Mucosa of descending colon (tissue), 3 donors: ENCODE measurements at regions not wholly inside any gene's neighbourhood (a gene's known extent, or its start where the extent isn't known, plus 50 kb on each side); places are given as distances from the start of the nearest gene placed in this dataset.
"Not testable (repeated sequence)": the region's sequence is repeated elsewhere in the genome, so short reads cannot be mapped to it uniquely, and the experiment has no call there.

Experiments used
- ATAC-seq: fragments of 200-7000 bp; cut with Tn5 transposase; one replicate; pipeline ENCODE4 v1.9.1; 2020; ENCODE audit warnings: mild to moderate bottlenecking, moderate library complexity
- DNase-seq, 3 donors: peaks; one replicate each; pipeline ENCODE4 v3.0.0-alpha.2; 2020
- H3K36me3 ChIP-seq: fragments of 200-600 bp; one replicate; pipeline ENCODE4 v1.8.0; 2021; ENCODE audit warnings: low read depth, mild to moderate bottlenecking
- H3K4me1 ChIP-seq: fragments of 200-600 bp; one replicate; pipeline ENCODE4 v1.8.0; 2021; ENCODE audit warnings: low read depth, mild to moderate bottlenecking
- H3K4me3 ChIP-seq: fragments of 200-600 bp; one replicate; pipeline ENCODE4 v1.8.0; 2021; ENCODE audit warnings: mild to moderate bottlenecking
- H3K9me3 ChIP-seq: fragments of 200-600 bp; one replicate; pipeline ENCODE4 v1.8.0; 2021; ENCODE audit warnings: mild to moderate bottlenecking
- intact Hi-C, 2 donors: fragments of 100-400 bp; cut with DNase I in 1 of 2; cut with micrococcal nuclease in 1 of 2; formaldehyde crosslinking; loops; one replicate each; pipeline versions ENCODE4 v1.11.0 to v1.11.1; 2022; cut with DNase I, micrococcal nuclease
- TF ChIP-seq, protein P1 (sequence below): fragments of 200-600 bp; IDR thresholded peaks from one replicate; pipeline ENCODE4 v1.8.0; 2022; ENCODE audit warnings: antibody characterized with exemption, mild to moderate bottlenecking
- donor health status: DM: no; HTN: no; CAD: no; lungs with moderate emphysema.
- donor health status: DM: no; HTN: no; CAD: no.
- donor health status: DM: no; HTN: yes; CAD: no.

DNA sequence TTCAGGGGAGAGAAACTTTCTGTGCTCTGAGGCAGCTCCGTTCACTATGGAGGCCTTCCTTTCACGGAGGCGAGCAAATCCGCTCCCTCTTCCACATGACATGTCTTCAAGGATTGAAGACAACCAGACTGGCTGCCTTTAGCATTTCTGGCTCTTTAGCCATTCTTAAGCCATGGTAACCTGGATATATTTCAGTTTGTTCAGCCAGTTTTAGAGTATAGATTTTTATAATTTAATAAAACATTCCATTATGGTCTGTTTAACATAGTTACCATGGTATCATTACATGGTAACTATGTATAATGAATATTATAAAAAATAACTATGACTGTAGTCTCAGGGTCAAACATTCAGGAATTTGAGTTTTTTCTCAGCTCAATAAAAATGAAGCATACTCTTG is 54.2 kb upstream of the NFIA start:
- H3K9me3 ChIP-seq: no peaks in the 10 kb centered on the region
- TF ChIP-seq, protein P1, sequence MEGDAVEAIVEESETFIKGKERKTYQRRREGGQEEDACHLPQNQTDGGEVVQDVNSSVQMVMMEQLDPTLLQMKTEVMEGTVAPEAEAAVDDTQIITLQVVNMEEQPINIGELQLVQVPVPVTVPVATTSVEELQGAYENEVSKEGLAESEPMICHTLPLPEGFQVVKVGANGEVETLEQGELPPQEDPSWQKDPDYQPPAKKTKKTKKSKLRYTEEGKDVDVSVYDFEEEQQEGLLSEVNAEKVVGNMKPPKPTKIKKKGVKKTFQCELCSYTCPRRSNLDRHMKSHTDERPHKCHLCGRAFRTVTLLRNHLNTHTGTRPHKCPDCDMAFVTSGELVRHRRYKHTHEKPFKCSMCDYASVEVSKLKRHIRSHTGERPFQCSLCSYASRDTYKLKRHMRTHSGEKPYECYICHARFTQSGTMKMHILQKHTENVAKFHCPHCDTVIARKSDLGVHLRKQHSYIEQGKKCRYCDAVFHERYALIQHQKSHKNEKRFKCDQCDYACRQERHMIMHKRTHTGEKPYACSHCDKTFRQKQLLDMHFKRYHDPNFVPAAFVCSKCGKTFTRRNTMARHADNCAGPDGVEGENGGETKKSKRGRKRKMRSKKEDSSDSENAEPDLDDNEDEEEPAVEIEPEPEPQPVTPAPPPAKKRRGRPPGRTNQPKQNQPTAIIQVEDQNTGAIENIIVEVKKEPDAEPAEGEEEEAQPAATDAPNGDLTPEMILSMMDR: no peak
- ATAC-seq: no peak
- H3K4me1 ChIP-seq: no peaks in the 10 kb centered on the region
- H3K36me3 ChIP-seq: no peaks in the 10 kb centered on the region
- no peak for DNase-seq
- H3K4me3 ChIP-seq: no peak overlapping the region
- intact Hi-C loops: no loop called here

DNA sequence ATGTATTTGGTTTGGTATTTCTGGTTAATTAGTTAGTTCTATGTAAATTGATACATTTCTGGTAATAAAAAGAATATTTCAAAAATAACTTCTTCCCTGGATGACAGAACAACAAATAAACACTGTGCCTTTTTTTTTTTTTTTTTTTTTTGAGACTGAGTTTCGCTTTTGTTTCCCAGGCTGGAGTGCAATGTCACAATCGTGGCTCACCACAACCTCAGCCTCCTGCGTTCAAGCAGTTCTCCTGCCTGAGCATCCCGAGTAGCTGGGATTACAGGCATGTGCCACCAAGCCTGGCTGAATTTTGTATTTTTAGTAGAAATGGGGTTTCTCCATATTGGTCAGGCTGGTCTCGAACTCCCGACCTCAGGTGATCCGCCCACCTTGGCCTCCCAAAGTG is 64.3 kb upstream of the NFIA start:
- H3K36me3 ChIP-seq, ATAC-seq, intact Hi-C loops, H3K9me3 ChIP-seq, DNase-seq, H3K4me1 ChIP-seq, H3K4me3 ChIP-seq: not testable (repeated sequence)

DNA sequence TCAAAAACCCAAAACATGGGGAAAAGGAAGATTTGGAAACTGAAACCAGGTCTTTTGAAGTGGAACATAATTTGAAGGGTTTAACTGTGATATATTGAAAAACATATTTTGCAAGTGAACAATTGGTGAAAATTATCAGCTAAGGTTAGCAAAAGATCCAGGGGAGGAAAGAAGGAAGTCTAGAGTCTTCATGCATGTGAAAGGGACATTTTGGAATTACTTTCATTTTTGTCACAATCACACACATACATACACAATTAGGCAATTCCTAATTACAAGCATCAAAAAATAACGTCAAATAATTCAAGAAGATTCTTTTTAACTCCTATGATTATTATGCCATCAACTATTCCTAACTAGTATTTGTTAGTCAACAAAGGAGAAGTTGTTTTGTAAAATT is 64.7 kb upstream of the NFIA start:
- Histone ChIP-seq H3K4me1 (no peaks in the 10 kb centered on the region), H3K4me3 (no peak overlapping the region), H3K36me3 (no peaks in the 10 kb centered on the region), H3K9me3 (no peaks in the 10 kb centered on the region)
- TF ChIP-seq, protein P1: no peak
- ATAC-seq (no peak), DNase-seq (no peak)
- intact Hi-C loops: no loop called here

DNA sequence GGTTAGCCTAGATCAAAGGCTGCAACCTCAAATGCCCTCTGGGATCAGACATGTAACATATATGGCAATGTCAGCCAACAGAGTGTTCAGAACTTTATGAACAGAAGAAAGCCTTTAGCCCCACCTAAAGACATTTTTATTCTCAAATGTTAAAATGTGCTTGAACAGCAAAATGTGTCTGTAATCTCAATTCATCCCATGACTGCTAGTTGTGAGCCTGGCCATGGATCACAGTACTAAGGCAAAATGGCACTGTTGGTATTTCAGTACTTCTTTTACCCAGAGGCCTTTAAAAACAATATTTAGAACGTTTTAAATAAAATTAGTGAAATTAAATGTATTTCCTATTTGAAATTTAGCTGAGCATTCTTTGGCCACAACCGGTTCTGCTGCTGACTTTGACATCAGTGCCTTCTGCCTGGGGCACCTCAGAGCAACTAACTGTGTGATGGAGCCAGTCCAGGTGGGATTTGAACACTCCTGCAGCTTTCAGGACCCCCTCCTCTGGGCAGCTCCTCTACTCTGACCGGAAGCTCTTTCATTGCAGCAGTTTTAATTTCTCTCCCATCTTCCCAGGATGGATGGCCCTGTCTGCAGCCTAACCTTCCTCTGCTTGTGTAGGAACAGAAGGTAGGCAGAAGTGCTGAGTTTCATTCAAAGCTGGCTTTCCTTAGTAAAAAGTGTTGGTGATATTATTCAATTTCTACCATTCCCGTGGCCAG is 68.3 kb upstream of the NFIA start:
- H3K4me1 ChIP-seq: no peaks in the 10 kb centered on the region
- TF ChIP-seq, protein P1: no peak
- no peaks in the 10 kb centered on the region for H3K36me3 ChIP-seq
- ATAC-seq (no peak), DNase-seq (no peak)
- H3K4me3 ChIP-seq: no peak overlapping the region
- H3K9me3 ChIP-seq: no peaks in the 10 kb centered on the region
- intact Hi-C loops: no loop called here

DNA sequence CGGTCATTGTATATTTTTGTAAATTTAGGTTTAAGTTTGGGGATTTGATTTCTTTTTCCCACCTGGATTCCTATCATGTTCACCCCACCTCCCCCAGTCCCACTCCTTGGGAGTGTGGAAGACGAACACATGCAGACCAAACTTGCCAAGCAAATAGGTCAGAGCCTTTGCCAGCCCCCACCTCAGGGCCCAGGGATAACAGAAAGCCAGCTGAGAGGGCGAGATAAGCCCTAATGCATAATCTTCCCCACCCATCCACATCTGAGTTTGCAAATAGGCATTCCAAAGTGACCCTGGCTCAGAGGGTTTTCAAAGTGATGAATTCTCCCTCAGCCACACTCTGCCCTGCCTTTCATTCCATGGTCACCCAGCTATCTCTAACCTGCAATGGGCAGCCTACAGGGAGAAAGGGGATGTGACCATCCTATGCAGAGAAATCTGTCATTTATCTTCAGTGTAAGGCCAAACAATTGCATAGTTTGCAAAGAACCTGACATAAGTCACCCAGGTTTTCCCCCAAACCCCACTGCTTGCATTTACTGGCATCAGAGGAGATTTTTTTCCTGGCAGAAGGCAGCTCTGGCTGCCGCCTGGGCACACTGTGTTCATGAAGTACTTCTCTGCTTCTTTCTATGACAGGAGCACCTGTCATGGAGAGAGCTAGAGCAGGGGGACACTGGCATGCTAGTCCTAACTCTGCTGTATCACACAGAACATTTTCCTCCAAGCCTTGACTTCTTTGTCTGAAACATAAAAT is 69.0 kb upstream of the NFIA start:
- no peak overlapping the region for H3K4me3 ChIP-seq
- TF ChIP-seq, protein P1: no peak
- ATAC-seq (no peak), DNase-seq (no peak)
- no peaks in the 10 kb centered on the region for H3K4me1 ChIP-seq
- no peaks in the 10 kb centered on the region for H3K9me3 ChIP-seq
- H3K36me3 ChIP-seq: no peaks in the 10 kb centered on the region
- intact Hi-C loops: no loop called here

DNA sequence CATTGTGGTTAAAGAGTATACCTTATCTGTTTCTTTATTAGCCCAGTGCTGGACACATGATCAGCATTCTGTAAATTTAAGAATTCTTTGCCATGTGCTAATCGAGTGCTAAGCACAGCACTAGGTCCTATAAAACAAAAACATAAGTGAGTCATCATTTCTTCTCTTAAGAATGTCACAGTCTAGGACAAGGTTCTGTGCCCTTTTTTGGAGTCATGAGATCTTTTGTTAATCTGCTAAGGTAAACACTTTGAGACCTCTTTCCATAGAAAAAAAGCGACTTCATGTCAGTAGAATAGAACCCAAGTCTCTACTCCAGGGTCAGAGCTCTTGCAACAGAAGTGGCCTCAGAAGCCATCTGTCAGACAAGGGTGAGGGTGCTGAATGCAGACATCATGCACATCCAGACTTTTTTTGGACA is 70.0 kb upstream of the NFIA start:
- TF ChIP-seq, protein P1: no peak
- no peak for DNase-seq
- intact Hi-C loops: no loop called here
- Histone ChIP-seq H3K36me3 (no peaks in the 10 kb centered on the region), H3K4me1 (no peaks in the 10 kb centered on the region), H3K4me3 (no peak overlapping the region), H3K9me3 (no peaks in the 10 kb centered on the region)
- no peak for ATAC-seq
